ENCODE measurements at regions not wholly inside any gene's neighbourhood (a gene's known extent, or its start where the extent isn't known, plus 50 kb on each side); places are given as distances from the start of the nearest gene placed in this dataset.

- no peak for DNase-seq
Measured at GRCh38 chr1:187091666-187092065, 262.9 kb downstream of the PLA2G4A start.

GRCh38 chr1:187092104-187092503, 263.4 kb downstream of the PLA2G4A start:
- DNase-seq: no peak

GRCh38 chr1:187096689-187097088, 267.9 kb downstream of the PLA2G4A start:
- DNase-seq: no peak

GRCh38 chr1:187110351-187110750, 281.6 kb downstream of the PLA2G4A start:
- DNase-seq: no peak

- DNase-seq: no peak
Measured at GRCh38 chr1:187114792-187115191, 286.0 kb downstream of the PLA2G4A start.

- no peak for DNase-seq
Measured at GRCh38 chr1:187121661-187122060, 292.9 kb downstream of the PLA2G4A start.

GRCh38 chr1:187122566-187122965, 293.8 kb downstream of the PLA2G4A start:
- DNase-seq: no peak

GRCh38 chr1:187129132-187129531, 300.4 kb downstream of the PLA2G4A start:
- no peak for DNase-seq

GRCh38 chr1:187143783-187144182, 315.0 kb downstream of the PLA2G4A start:
- no peak for DNase-seq

GRCh38 chr1:187146388-187146787, 317.6 kb downstream of the PLA2G4A start:
- DNase-seq: no peak

- no peak for DNase-seq
Measured at GRCh38 chr1:187151555-187151954, 322.8 kb downstream of the PLA2G4A start.

- no peak for DNase-seq
Measured at GRCh38 chr1:187153047-187153446, 324.3 kb downstream of the PLA2G4A start.

- no peak for DNase-seq
Measured at GRCh38 chr1:187157115-187157514, 328.4 kb downstream of the PLA2G4A start.

GRCh38 chr1:187157552-187157951, 328.8 kb downstream of the PLA2G4A start:
- DNase-seq: no peak

GRCh38 chr1:187167555-187167954, 338.8 kb downstream of the PLA2G4A start:
- DNase-seq: no peak

- DNase-seq: no peak
Measured at GRCh38 chr1:187168297-187168696, 339.5 kb downstream of the PLA2G4A start.

- no peak for DNase-seq
Measured at GRCh38 chr1:187185389-187185788, 356.6 kb downstream of the PLA2G4A start.

GRCh38 chr1:187197685-187198084, 368.9 kb downstream of the PLA2G4A start:
- DNase-seq: no peak

- no peak for DNase-seq
Measured at GRCh38 chr1:187203257-187203656, 374.5 kb downstream of the PLA2G4A start.

- no peak for DNase-seq
Measured at GRCh38 chr1:187212377-187212776, 383.6 kb downstream of the PLA2G4A start.

GRCh38 chr1:187226396-187226795, 397.6 kb downstream of the PLA2G4A start:
- no peak for DNase-seq

GRCh38 chr1:187228790-187229189, 400.0 kb downstream of the PLA2G4A start:
- no peak for DNase-seq

- no peak for DNase-seq
Measured at GRCh38 chr1:187229496-187229895, 400.7 kb downstream of the PLA2G4A start.

- DNase-seq: no peak
Measured at GRCh38 chr1:187234706-187235105, 406.0 kb downstream of the PLA2G4A start.

GRCh38 chr1:187236199-187236598, 407.4 kb downstream of the PLA2G4A start:
- no peak for DNase-seq

GRCh38 chr1:187236676-187237075, 407.9 kb downstream of the PLA2G4A start:
- DNase-seq: no peak
